Natural killer cell (primary cell): ENCODE measurements at regions not wholly inside any gene's neighbourhood (a gene's known extent, or its start where the extent isn't known, plus 50 kb on each side); places are given as distances from the start of the nearest gene placed in this dataset.

Experiments
- ATAC-seq, 3 donors: fragments of 150-1000 bp in 2 of 3; fragments of 200-7000 bp in 1 of 3; cut with Tn5 transposase; 1 replicate in 1 of 3; 2 replicates in 2 of 3; pipeline ENCODE4 v1.10.0; 2021; ENCODE audit warnings: mild to moderate bottlenecking in 2 of 3, moderate library complexity in 2 of 3
- DNase-seq, 2 donors: peaks; one replicate each; pipeline versions ENCODE4 v3.0.0 to v3.0.0-alpha.2; 2013 to 2021; ENCODE audit warnings: mixed read lengths in 1 of 2
- H3K27ac ChIP-seq: one replicate; pipeline ENCODE4 v1.5.1; 2013; ENCODE audit warnings: mild to moderate bottlenecking, low read length
- H3K27me3 ChIP-seq: one replicate; pipeline ENCODE4 v1.6.1; 2013; ENCODE audit warnings: low read length; ENCODE audit not compliant: control insufficient read depth, insufficient read depth
- H3K36me3 ChIP-seq: one replicate; pipeline ENCODE4 v1.6.1; 2013; ENCODE audit warnings: low read length; ENCODE audit not compliant: control insufficient read depth, insufficient read depth
- H3K4me1 ChIP-seq: one replicate; pipeline ENCODE4 v1.6.1; 2013; ENCODE audit warnings: low read length; ENCODE audit not compliant: control insufficient read depth, insufficient read depth
- H3K4me3 ChIP-seq: one replicate; pipeline ENCODE4 v1.5.1; 2013; ENCODE audit warnings: low read length
- H3K9me3 ChIP-seq: one replicate; pipeline ENCODE4 v1.6.1; 2013; ENCODE audit warnings: low read length; ENCODE audit not compliant: control insufficient read depth, insufficient read depth
- H3K27ac Mint-ChIP-seq, 2 donors: one replicate each; pipeline ENCODE4 v1.8.0; 2022; ENCODE audit warnings: mild to moderate bottlenecking in 2 of 2, mixed read lengths in 2 of 2, moderate library complexity in 1 of 2
- H3K27me3 Mint-ChIP-seq, 2 donors: one replicate each; pipeline ENCODE4 v1.8.0; 2022; ENCODE audit warnings: low read depth in 2 of 2, mixed read lengths in 2 of 2
- H3K36me3 Mint-ChIP-seq: one replicate; pipeline ENCODE4 v1.8.0; 2022; ENCODE audit warnings: mixed read lengths
- H3K4me1 Mint-ChIP-seq, 2 donors: one replicate each; pipeline ENCODE4 v1.8.0; 2022; ENCODE audit warnings: mixed read lengths in 2 of 2
- H3K4me3 Mint-ChIP-seq: one replicate; pipeline ENCODE4 v1.8.0; 2022; ENCODE audit warnings: mild to moderate bottlenecking, moderate library complexity, mixed read lengths
- H3K9me3 Mint-ChIP-seq, 2 donors: one replicate each; pipeline ENCODE4 v1.8.0; 2022; ENCODE audit warnings: mixed read lengths in 2 of 2
- CTCF ChIP-seq: fragments of 200-600 bp; IDR thresholded peaks from one replicate; pipeline ENCODE4 v1.8.0; 2022; ENCODE audit warnings: antibody characterized with exemption
- WGBS: methylation state at CpG from one replicate; pipeline ENCODE4 v1.1.7; 2013; ENCODE audit warnings: missing lambda C conversion rate; ENCODE audit not compliant: insufficient coverage; 5-methylcytosine and 5-hydroxymethylcytosine counted together
- intact Hi-C: fragments of 100-400 bp; cut with micrococcal nuclease; formaldehyde crosslinking; loops from one replicate; pipeline ENCODE4 v1.14.2; 2022

- no peak for TF ChIP-seq CTCF
- Mint-ChIP-seq H3K4me3 (no peak overlapping the region), H3K4me1 (no peaks in the 10 kb centered on the region), H3K9me3 (no peaks in the 10 kb centered on the region), H3K27me3 (peaks cover 9 to 12% of the 10 kb centered on the region in 2 donors), H3K36me3 (no peaks in the 10 kb centered on the region), H3K27ac (no peak overlapping the region)
- no peak for ATAC-seq
- intact Hi-C loops, result no loop called here
- WGBS, result no CpG with 5 or more reads among the region's 4 CpGs
- Histone ChIP-seq H3K4me1 (no peaks in the 10 kb centered on the region), H3K27ac (no peak overlapping the region), H3K4me3 (no peak overlapping the region), H3K36me3 (no peaks in the 10 kb centered on the region), H3K27me3 (no peaks in the 10 kb centered on the region), H3K9me3 (no peaks in the 10 kb centered on the region)
- no peak for DNase-seq
Observed at GRCh38 chr20:56783826-56784225, 154.7 kb downstream of the TFAP2C start.

GRCh38 chr20:56786503-56786902, 157.4 kb downstream of the TFAP2C start:
- Histone ChIP-seq H3K4me1 (no peaks in the 10 kb centered on the region), H3K9me3 (no peaks in the 10 kb centered on the region), H3K4me3 (no peak overlapping the region), H3K27me3 (no peaks in the 10 kb centered on the region), H3K36me3 (no peaks in the 10 kb centered on the region), H3K27ac (no peak overlapping the region)
- H3K27ac Mint-ChIP-seq, result no peak overlapping the region
- H3K9me3 Mint-ChIP-seq, result no peaks in the 10 kb centered on the region
- TF ChIP-seq CTCF, result no peak
- ATAC-seq, result no peak
- intact Hi-C loops, result no loop called here
- H3K36me3 Mint-ChIP-seq, result no peaks in the 10 kb centered on the region
- WGBS, result 74% methylated on average over 5 of the region's 5 CpGs
- no peak for DNase-seq
- no peaks in the 10 kb centered on the region for H3K4me1 Mint-ChIP-seq
- H3K27me3 Mint-ChIP-seq, result peaks cover 4 to 6% of the 10 kb centered on the region in 2 donors
- no peak overlapping the region for H3K4me3 Mint-ChIP-seq

- Histone ChIP-seq H3K4me1 (no peaks in the 10 kb centered on the region), H3K9me3 (no peaks in the 10 kb centered on the region), H3K27ac (no peak overlapping the region), H3K4me3 (no peak overlapping the region), H3K36me3 (no peaks in the 10 kb centered on the region), H3K27me3 (no peaks in the 10 kb centered on the region)
- peaks cover 0 to 6% of the 10 kb centered on the region in 2 donors for H3K27me3 Mint-ChIP-seq
- intact Hi-C loops, result no loop called here
- H3K36me3 Mint-ChIP-seq, result no peaks in the 10 kb centered on the region
- no peak for TF ChIP-seq CTCF
- DNase-seq (no peak), ATAC-seq (no peak)
- H3K4me1 Mint-ChIP-seq, result no peaks in the 10 kb centered on the region
- H3K4me3 Mint-ChIP-seq, result no peak overlapping the region
- no peak overlapping the region for H3K27ac Mint-ChIP-seq
- H3K9me3 Mint-ChIP-seq, result no peaks in the 10 kb centered on the region
- 86% methylated on average over 7 of the region's 7 CpGs for WGBS
Observed at GRCh38 chr20:56788041-56788670, 159.1 kb downstream of the TFAP2C start.
